ENCODE measurements at regions not wholly inside any gene's neighbourhood (a gene's known extent, or its start where the extent isn't known, plus 50 kb on each side); places are given as distances from the start of the nearest gene placed in this dataset.
"Not testable (repeated sequence)": the region's sequence is repeated elsewhere in the genome, so short reads cannot be mapped to it uniquely, and the experiment has no call there.

- not testable (repeated sequence) for DNase-seq (ENCODE audit: low spot score)
Measured at GRCh38 chr15:101876031-101876430, 64.0 kb downstream of the OR4F15 start.

DNA sequence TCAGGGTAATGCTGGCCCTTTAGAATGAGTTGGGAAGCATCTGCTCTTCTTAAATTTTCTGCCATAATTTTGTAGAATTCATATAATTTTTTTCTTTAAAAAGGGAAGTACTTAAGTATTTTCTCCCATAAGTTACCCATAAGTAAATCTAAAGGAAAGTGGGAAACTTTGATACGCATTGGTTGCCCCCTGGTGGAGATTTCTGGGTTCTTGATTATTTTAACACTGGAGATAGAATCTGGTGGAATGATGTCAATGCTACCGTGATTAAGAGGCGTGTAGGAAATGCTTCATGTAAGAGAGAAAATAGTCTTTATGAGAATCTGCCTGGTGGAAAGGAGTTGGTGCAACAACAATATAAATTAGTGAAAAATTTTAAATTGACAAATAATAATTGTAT lies 65.6 kb downstream of the OR4F15 start:
- DNase-seq (ENCODE audit: low spot score), result not testable (repeated sequence)

GRCh38 chr15:101912349-101913287 lies 100.6 kb downstream of the OR4F15 start:
- peak; percentile 28 for DNase-seq (ENCODE audit: low spot score)

DNA sequence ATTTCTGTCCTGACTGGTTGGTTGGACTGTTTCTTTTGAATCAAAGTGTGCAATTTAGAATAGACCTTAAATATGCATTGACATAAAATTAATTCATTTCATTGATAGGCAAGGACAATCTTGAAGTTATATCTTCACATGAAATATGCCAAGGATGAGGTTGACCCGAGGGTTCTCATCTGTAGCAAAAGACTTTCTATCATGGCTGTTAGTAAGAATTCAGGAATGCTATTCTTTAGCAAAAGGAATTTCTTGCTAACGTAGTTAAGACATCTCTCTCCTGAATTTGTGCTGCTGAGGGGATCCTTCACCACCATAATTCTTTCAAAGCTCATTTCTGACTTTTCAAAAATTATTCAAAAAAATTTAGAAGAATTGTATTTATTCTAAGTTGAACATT lies 112.6 kb downstream of the OR4F15 start:
- not testable (repeated sequence) for DNase-seq (ENCODE audit: low spot score)

- not testable (repeated sequence) for DNase-seq (ENCODE audit: low spot score)
Measured at GRCh38 chr15:101934506-101934905, 122.5 kb downstream of the OR4F15 start.

GRCh38 chr15:101937362-101937761 lies 125.4 kb downstream of the OR4F15 start:
- not testable (repeated sequence) for DNase-seq (ENCODE audit: low spot score)

- DNase-seq (ENCODE audit: low spot score), result not testable (repeated sequence)
Measured at GRCh38 chr15:101938555-101938954, 126.6 kb downstream of the OR4F15 start.

DNA sequence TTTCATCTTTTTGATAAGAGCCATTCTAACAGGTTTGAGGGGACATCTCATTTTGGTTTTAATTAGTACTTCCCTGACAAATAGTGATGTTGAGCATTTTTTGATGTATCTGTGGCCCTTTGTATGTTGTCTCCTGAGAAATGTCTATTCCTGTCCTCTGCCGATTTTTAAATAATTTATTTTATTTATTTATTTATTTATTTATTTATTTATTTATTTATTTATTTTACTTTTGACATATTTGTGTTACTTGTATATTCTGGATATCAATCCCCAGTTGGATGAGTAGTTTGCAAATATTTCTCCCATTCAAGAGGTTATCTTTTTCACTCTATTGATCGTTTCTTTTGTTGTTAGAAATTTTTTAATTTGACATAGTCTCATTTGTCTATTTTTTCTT lies 133.9 kb downstream of the OR4F15 start:
- DNase-seq (ENCODE audit: low spot score), result not testable (repeated sequence)

- DNase-seq (ENCODE audit: low spot score), result not testable (repeated sequence)
Measured at GRCh38 chr15:101948491-101949010, 136.5 kb downstream of the OR4F15 start.

- DNase-seq (ENCODE audit: low spot score), result not testable (repeated sequence)
Measured at GRCh38 chr15:101949380-101950065, 137.5 kb downstream of the OR4F15 start.

GRCh38 chr15:101953993-101954392 lies 142.0 kb downstream of the OR4F15 start:
- not testable (repeated sequence) for DNase-seq (ENCODE audit: low spot score)

DNA sequence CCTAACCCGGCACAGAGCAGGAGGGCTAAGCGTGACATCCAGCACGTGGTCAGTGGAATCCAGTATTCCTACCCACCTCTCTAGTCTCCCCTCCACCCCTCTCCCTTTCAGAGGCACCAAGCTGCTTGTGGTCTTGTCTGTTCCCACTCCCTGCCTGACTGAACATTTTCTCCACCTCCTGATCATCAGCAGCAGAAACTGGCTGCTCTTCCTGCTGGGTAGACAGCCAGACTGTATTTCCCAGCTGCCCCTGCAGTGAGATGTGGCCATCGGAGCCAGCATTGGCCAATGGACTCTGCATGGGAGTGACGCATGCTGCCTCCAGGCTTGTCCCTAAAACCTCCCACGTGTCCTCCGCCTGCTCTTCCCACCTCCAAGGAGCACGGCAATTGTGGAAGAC lies 143.8 kb downstream of the OR4F15 start:
- DNase-seq (ENCODE audit: low spot score), result not testable (repeated sequence)

GRCh38 chr15:101958656-101959055 lies 146.7 kb downstream of the OR4F15 start:
- DNase-seq (ENCODE audit: low spot score), result peak; percentile 62

- peak; percentile 23 for DNase-seq (ENCODE audit: low spot score)
Measured at GRCh38 chr15:101961263-101961662, 149.3 kb downstream of the OR4F15 start.

GRCh38 chr15:101961765-101962164 lies 149.8 kb downstream of the OR4F15 start:
- not testable (repeated sequence) for DNase-seq (ENCODE audit: low spot score)

- not testable (repeated sequence) for DNase-seq (ENCODE audit: low spot score)
Measured at GRCh38 chr15:101963687-101964086, 151.7 kb downstream of the OR4F15 start.

- not testable (repeated sequence) for DNase-seq (ENCODE audit: low spot score)
Measured at GRCh38 chr15:101965353-101965752, 153.4 kb downstream of the OR4F15 start.

GRCh38 chr15:101965860-101966259 lies 153.9 kb downstream of the OR4F15 start:
- peak; percentile 62 for DNase-seq (ENCODE audit: low spot score)

DNA sequence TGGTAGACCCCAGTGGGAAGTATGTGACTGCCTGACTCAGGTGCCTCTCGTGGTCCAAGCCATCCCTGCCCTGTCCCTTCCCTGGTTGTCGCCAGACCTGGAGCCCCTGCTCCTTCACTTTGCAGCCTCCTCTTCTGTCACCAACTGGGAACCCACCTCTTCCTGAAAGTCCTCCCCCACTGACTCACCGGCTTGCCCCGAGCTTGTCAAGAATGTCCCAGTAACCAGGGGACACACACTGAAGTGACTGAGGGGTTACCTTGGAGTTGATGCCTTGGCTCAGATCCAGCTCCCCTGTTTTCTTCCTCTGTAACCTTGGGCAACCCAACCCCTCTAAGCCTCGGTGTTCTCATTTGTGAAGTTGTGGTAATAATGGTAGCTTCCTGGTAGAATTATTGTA lies 155.4 kb downstream of the OR4F15 start:
- DNase-seq (ENCODE audit: low spot score), result not testable (repeated sequence)

DNA sequence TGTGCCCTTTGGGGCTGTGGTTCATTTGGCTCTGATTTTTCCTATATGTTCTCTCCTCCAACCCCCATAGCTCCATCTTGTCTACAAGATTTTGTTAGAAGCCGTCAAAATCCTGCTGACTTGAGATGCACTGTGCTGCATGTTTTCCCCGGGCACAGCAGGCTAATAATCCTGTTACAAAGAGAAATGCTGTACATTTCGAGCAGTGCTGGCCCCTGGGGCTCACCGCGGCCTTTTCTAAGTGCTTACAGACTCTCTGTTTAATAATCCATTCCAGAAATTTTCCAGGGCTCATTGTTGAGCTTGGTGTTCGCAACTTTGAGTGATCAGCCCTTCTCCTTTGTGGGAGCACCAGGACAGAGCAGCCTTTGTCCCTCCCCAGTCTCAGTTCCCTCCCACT lies 158.6 kb downstream of the OR4F15 start:
- DNase-seq (ENCODE audit: low spot score), result peak; percentile 26

- DNase-seq (ENCODE audit: low spot score), result not testable (repeated sequence)
Measured at GRCh38 chr15:101977281-101977680, 165.3 kb downstream of the OR4F15 start.

DNA sequence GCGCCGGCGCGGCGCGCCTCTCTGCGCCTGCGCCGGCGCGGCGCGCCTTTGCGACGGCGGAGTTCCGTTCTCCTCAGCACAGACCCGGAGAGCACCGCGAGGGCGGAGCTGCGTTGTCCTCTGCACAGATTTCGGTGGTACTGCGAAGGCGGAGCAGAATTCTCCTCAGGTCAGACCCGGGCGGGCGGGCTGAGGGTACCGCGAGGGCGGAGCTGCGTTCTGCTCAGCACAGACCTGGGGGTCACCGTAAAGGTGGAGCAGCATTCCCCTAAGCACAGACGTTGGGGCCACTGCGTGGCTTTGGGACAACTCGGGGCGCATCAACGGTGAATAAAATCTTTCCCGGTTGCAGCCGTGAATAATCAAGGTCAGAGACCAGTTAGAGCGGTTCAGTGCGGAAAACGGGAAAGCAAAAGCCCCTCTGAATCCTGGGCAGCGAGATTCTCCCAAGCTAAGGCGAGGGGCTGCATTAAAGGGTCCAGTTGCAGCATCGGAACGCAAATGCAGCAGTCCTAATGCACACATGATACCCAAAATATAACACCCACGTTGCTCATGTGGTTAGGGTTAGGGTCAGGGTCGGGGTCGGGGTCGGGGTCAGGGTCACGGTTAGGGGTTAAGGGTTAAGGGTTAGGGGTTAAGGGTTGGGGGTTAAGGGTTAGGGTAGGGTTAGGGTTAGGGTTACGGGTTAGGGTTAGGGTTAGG lies 168.4 kb downstream of the OR4F15 start:
- DNase-seq (ENCODE audit: low spot score), result peak; percentile 79

Data from left forelimb (tissue), 1 donor.